Osteoblast (primary cell): ENCODE measurements at regions not wholly inside any gene's neighbourhood (a gene's known extent, or its start where the extent isn't known, plus 50 kb on each side); places are given as distances from the start of the nearest gene placed in this dataset.

Source experiments
- DNase-seq: peaks from one replicate; pipeline ENCODE4 v3.0.0; 2011; ENCODE audit warnings: low spot score, mixed read lengths; ENCODE audit not compliant: insufficient read length; ENCODE audit errors: missing footprints
- H2AFZ ChIP-seq: 2 replicates; pipeline ENCODE4 v1.6.0; 2011; ENCODE audit warnings: mild to moderate bottlenecking, low read length
- H3K27ac ChIP-seq: 2 replicates; pipeline ENCODE4 v1.5.1; 2011; ENCODE audit warnings: mild to moderate bottlenecking, low read depth, low read length, moderate library complexity
- H3K27me3 ChIP-seq: 2 replicates; pipeline ENCODE4 v1.6.0; 2012; ENCODE audit warnings: mild to moderate bottlenecking, control low read depth, inconsistent platforms, low read length, moderate library complexity; ENCODE audit not compliant: insufficient read depth
- H3K36me3 ChIP-seq: 2 replicates; pipeline ENCODE4 v1.5.1; 2011; ENCODE audit warnings: mild to moderate bottlenecking, low read length, control low read depth, moderate library complexity; ENCODE audit not compliant: insufficient read depth
- H3K4me1 ChIP-seq: 2 replicates; pipeline ENCODE4 v1.5.1; 2011; ENCODE audit warnings: mild to moderate bottlenecking, low read length, control low read depth, moderate library complexity; ENCODE audit not compliant: insufficient read depth
- H3K4me2 ChIP-seq: 2 replicates; pipeline ENCODE4 v1.6.0; 2011; ENCODE audit warnings: mild to moderate bottlenecking, low read length; ENCODE audit not compliant: insufficient read depth
- H3K4me3 ChIP-seq: fragments of 200-600 bp; sonication (generic); 3 replicates; pipeline ENCODE4 v1.5.1; 2012; ENCODE audit warnings: mild to moderate bottlenecking, low read length, inconsistent platforms; ENCODE audit not compliant: insufficient read depth
- H3K79me2 ChIP-seq: 2 replicates; pipeline ENCODE4 v1.6.0; 2012; ENCODE audit warnings: mild to moderate bottlenecking, low read length, control low read depth, inconsistent platforms; ENCODE audit not compliant: insufficient read depth
- H3K9me3 ChIP-seq: 2 replicates; pipeline ENCODE4 v1.5.1; 2011; ENCODE audit warnings: low read depth, low read length, control low read depth
- H4K20me1 ChIP-seq: 2 replicates; pipeline ENCODE4 v1.6.0; 2012; ENCODE audit warnings: mild to moderate bottlenecking, low read length, control low read depth; ENCODE audit not compliant: insufficient read depth
- TF ChIP-seq, protein P1 (sequence below): IDR thresholded peaks from 2 replicates; pipeline ENCODE4 v1.5.1; 2011; ENCODE audit warnings: mild to moderate bottlenecking, low read depth, low read length, moderate library complexity; ENCODE audit errors: extremely low read depth

DNA sequence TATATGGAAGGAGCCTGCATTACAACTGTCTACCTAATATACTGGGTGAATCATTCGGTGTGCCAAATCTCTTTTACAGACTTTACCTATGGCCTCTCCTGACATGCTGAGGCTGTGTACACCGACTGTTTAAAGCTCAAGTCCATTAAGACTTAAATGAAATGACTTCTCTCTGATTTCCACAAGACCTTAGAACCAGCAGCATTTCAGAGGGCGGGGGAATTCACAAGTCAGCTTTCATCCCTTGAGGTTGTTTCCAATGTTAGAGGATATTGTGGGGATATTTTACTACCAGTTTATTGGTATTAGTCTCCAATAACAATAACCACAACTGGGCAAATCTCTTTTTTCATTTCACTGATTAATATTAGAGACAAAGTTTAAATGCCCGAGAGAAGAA, 87.1 kb upstream of the IKZF1 start:
- Histone ChIP-seq H3K4me2 (no peak overlapping the region), H4K20me1 (no peaks in the 10 kb centered on the region), H3K79me2 (no peaks in the 10 kb centered on the region), H3K4me3 (no peak overlapping the region), H3K9me3 (no peaks in the 10 kb centered on the region), H3K36me3 (no peaks in the 10 kb centered on the region), H3K27ac (no peak overlapping the region), H3K27me3 (no peaks in the 10 kb centered on the region), H2AFZ (no peak overlapping the region), H3K4me1 (no peaks in the 10 kb centered on the region)
- no peak for DNase-seq
- TF ChIP-seq, protein P1, sequence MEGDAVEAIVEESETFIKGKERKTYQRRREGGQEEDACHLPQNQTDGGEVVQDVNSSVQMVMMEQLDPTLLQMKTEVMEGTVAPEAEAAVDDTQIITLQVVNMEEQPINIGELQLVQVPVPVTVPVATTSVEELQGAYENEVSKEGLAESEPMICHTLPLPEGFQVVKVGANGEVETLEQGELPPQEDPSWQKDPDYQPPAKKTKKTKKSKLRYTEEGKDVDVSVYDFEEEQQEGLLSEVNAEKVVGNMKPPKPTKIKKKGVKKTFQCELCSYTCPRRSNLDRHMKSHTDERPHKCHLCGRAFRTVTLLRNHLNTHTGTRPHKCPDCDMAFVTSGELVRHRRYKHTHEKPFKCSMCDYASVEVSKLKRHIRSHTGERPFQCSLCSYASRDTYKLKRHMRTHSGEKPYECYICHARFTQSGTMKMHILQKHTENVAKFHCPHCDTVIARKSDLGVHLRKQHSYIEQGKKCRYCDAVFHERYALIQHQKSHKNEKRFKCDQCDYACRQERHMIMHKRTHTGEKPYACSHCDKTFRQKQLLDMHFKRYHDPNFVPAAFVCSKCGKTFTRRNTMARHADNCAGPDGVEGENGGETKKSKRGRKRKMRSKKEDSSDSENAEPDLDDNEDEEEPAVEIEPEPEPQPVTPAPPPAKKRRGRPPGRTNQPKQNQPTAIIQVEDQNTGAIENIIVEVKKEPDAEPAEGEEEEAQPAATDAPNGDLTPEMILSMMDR: no peak

DNA sequence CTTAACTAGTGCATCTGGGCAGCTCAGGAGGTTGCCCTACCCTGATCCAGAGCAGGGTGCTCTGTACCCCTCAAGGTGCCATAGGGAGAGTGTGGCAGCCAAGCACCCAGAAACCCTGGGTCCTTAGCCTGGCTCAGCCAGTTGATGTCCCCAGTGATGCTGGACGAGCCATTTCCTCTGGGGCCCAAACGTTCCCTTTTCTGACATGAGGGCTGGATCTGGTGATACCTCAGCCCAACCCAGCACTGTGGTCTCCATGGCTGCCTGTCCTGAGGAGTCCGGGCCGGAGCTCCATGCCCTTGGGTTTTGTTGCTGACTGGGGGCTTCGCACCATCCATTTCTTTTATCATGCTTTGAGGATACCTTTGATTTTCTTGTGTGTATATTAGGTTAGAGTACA, 87.9 kb upstream of the IKZF1 start:
- Histone ChIP-seq H3K4me3 (no peak overlapping the region), H3K27me3 (no peaks in the 10 kb centered on the region), H3K9me3 (no peaks in the 10 kb centered on the region), H3K27ac (no peak overlapping the region), H3K36me3 (no peaks in the 10 kb centered on the region), H4K20me1 (no peaks in the 10 kb centered on the region), H3K4me1 (no peaks in the 10 kb centered on the region), H3K79me2 (no peaks in the 10 kb centered on the region), H3K4me2 (no peak overlapping the region), H2AFZ (no peak overlapping the region)
- no peak for DNase-seq
- TF ChIP-seq, protein P1: no peak

DNA sequence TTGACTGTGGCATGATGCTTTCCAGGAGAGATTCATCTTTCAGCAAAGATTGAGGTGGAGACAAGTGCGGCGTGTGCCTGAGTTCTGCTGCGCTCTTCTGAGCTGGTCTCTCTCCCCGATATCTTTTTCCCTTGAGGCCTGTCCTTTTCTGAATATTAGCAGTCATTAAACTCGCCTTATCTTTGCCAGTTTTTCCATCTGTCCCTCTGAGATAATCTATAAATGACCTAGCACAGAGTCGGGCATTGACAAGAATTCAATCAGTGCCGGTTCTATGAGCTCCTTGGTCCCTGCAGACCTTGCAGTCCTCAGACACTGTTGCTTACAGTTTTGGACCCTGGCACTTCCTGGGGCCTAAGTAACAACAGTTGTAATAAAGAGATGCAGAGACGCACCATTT, 89.7 kb upstream of the IKZF1 start:
- Histone ChIP-seq H4K20me1 (no peaks in the 10 kb centered on the region), H3K79me2 (no peaks in the 10 kb centered on the region), H3K27ac (no peak overlapping the region), H3K4me2 (no peak overlapping the region), H3K4me1 (no peaks in the 10 kb centered on the region), H3K36me3 (no peaks in the 10 kb centered on the region), H3K27me3 (no peaks in the 10 kb centered on the region), H3K4me3 (no peak overlapping the region), H2AFZ (no peak overlapping the region), H3K9me3 (no peaks in the 10 kb centered on the region)
- TF ChIP-seq, protein P1: no peak
- no peak for DNase-seq

DNA sequence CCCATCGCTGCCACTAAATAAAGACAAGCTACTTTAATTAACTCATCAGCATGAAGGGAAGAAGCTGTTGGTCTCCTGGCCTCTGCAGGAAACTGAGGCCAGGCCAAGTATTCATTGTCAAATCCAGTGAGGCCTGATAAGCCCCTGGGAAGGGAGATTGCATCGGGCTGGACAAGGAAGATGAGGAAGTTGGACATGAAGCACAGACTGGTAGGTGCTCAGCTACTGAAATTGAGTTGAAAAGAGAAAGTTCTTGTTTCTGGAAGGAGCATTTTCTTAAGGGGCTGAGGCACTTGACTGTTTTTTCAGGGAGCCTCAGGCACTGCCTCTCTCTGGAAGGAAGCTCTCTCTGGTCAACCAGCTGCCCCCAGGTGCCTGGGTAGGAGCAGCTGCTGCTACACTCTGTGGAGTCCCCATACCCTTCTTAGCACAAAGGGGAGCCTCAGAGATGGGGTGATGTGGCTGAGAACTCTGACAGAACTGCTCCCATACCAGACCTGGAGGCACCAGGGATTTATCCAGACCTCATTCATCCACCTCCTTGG, 90.3 kb upstream of the IKZF1 start:
- no peak overlapping the region for H2AFZ ChIP-seq
- H3K36me3 ChIP-seq: no peaks in the 10 kb centered on the region
- no peak for DNase-seq
- H3K4me3 ChIP-seq: no peak overlapping the region
- H3K27ac ChIP-seq: no peak overlapping the region
- TF ChIP-seq, protein P1: no peak
- no peaks in the 10 kb centered on the region for H3K79me2 ChIP-seq
- no peaks in the 10 kb centered on the region for H3K9me3 ChIP-seq
- H3K4me2 ChIP-seq: no peak overlapping the region
- H4K20me1 ChIP-seq: no peaks in the 10 kb centered on the region
- no peaks in the 10 kb centered on the region for H3K4me1 ChIP-seq
- no peaks in the 10 kb centered on the region for H3K27me3 ChIP-seq
